Loucy (cell line): ENCODE measurements at regions not wholly inside any gene's neighbourhood (a gene's known extent, or its start where the extent isn't known, plus 50 kb on each side); places are given as distances from the start of the nearest gene placed in this dataset.

Experiments used
- EZH2phosphoT487 ChIP-seq: fragments of 200-600 bp; IDR thresholded peaks from 2 replicates; pipeline ENCODE4 v1.6.1; 2018; ENCODE audit warnings: antibody characterized with exemption, mild to moderate bottlenecking, moderate library complexity, borderline replicate concordance
- TF ChIP-seq, protein P1 (sequence below): fragments of 200-600 bp; sonication (generic); conservative IDR thresholded peaks from 2 replicates; pipeline ENCODE4 v1.5.1; 2014; ENCODE audit warnings: mild to moderate bottlenecking, antibody characterized with exemption, low read length

DNA sequence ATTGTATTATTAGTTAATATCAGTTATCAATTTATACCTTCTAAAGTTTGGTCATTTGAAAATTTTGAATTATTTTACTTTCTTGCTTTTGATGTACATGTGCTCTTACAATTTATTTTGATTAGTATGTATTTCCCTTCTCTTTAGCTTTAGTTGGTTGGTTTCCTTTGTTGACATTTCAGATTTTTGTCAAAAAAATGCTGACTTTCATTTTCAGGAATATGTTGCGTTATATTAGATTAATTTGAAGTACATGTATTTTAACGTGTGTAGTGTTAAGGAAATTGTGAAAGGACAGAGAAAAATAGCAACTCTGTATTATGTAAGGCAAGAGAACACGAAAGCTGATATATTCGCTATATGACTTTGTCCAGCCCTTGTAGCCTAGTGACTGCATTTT, 342.9 kb upstream of the SLITRK6 start:
- TF ChIP-seq, protein P1, sequence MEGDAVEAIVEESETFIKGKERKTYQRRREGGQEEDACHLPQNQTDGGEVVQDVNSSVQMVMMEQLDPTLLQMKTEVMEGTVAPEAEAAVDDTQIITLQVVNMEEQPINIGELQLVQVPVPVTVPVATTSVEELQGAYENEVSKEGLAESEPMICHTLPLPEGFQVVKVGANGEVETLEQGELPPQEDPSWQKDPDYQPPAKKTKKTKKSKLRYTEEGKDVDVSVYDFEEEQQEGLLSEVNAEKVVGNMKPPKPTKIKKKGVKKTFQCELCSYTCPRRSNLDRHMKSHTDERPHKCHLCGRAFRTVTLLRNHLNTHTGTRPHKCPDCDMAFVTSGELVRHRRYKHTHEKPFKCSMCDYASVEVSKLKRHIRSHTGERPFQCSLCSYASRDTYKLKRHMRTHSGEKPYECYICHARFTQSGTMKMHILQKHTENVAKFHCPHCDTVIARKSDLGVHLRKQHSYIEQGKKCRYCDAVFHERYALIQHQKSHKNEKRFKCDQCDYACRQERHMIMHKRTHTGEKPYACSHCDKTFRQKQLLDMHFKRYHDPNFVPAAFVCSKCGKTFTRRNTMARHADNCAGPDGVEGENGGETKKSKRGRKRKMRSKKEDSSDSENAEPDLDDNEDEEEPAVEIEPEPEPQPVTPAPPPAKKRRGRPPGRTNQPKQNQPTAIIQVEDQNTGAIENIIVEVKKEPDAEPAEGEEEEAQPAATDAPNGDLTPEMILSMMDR, result no peak
- TF ChIP-seq EZH2phosphoT487, result no peak
